ENCODE measurements at regions not wholly inside any gene's neighbourhood (a gene's known extent, or its start where the extent isn't known, plus 50 kb on each side); places are given as distances from the start of the nearest gene placed in this dataset.

- Histone ChIP-seq H3K4me1 (peaks cover 0 to 4% (median 0%) of the 10 kb centered on the region in 4 donors), H3K36me3 (no peaks in the 10 kb centered on the region), H3K27ac (no peak overlapping the region), H3K4me3 (no peak overlapping the region), H3K27me3 (no peaks in the 10 kb centered on the region), H3K9me3 (no peaks in the 10 kb centered on the region)
- no peak for DNase-seq (ENCODE audit: low spot score in 2 of 2)
- TF ChIP-seq POLR2A (IDR thresholded peaks at IDR 0.05) = no peak
- TF ChIP-seq EP300 (IDR thresholded peaks at IDR 0.05) = no peak
- no peak for TF ChIP-seq CTCF (IDR thresholded peaks at IDR 0.05)
- WGBS, 2 donors = 66 to 82% methylated on average over 2 of the region's 2 CpGs
Measured at GRCh38 chr7:84263106-84263505, 68.5 kb upstream of the SEMA3A start.

GRCh38 chr7:84261509-84261908 lies 66.9 kb upstream of the SEMA3A start:
- H3K36me3 ChIP-seq = no peaks in the 10 kb centered on the region
- no peaks in the 10 kb centered on the region for H3K27me3 ChIP-seq
- H3K4me3 ChIP-seq = no peak overlapping the region
- 92 to 98% methylated on average over 4 of the region's 4 CpGs for WGBS, 2 donors
- DNase-seq (ENCODE audit: low spot score in 2 of 2) = no peak
- TF ChIP-seq POLR2A (IDR thresholded peaks at IDR 0.05) (no peak), CTCF (IDR thresholded peaks at IDR 0.05) (no peak), EP300 (IDR thresholded peaks at IDR 0.05) (no peak)
- H3K4me1 ChIP-seq = peaks cover 0 to 4% (median 0%) of the 10 kb centered on the region in 4 donors
- no peak overlapping the region for H3K27ac ChIP-seq
- no peaks in the 10 kb centered on the region for H3K9me3 ChIP-seq

GRCh38 chr7:84258628-84259027 lies 64.0 kb upstream of the SEMA3A start:
- no peak for TF ChIP-seq POLR2A (IDR thresholded peaks at IDR 0.05)
- TF ChIP-seq EP300 (IDR thresholded peaks at IDR 0.05) = no peak
- TF ChIP-seq CTCF (IDR thresholded peaks at IDR 0.05) = no peak
- Histone ChIP-seq H3K4me1 (no peaks in the 10 kb centered on the region), H3K36me3 (no peaks in the 10 kb centered on the region), H3K27me3 (no peaks in the 10 kb centered on the region), H3K9me3 (no peaks in the 10 kb centered on the region), H3K4me3 (no peak overlapping the region), H3K27ac (no peak overlapping the region)
- no peak for DNase-seq (ENCODE audit: low spot score in 2 of 2)

- TF ChIP-seq POLR2A (IDR thresholded peaks at IDR 0.05) = no peak
- TF ChIP-seq CTCF (IDR thresholded peaks at IDR 0.05) = no peak
- no peak for TF ChIP-seq EP300 (IDR thresholded peaks at IDR 0.05)
- H3K4me1 ChIP-seq = no peaks in the 10 kb centered on the region
- 19 to 22% methylated on average over 2 of the region's 2 CpGs for WGBS, 2 donors
- H3K4me3 ChIP-seq = no peak overlapping the region
- H3K36me3 ChIP-seq = no peaks in the 10 kb centered on the region
- DNase-seq (ENCODE audit: low spot score in 2 of 2) = no peak
- no peak overlapping the region for H3K27ac ChIP-seq
- no peaks in the 10 kb centered on the region for H3K27me3 ChIP-seq
- no peaks in the 10 kb centered on the region for H3K9me3 ChIP-seq
Measured at GRCh38 chr7:84256571-84256971, 62.0 kb upstream of the SEMA3A start.

- TF ChIP-seq CTCF (IDR thresholded peaks at IDR 0.05) = no peak
- no peak for TF ChIP-seq EP300 (IDR thresholded peaks at IDR 0.05)
- no peak for TF ChIP-seq POLR2A (IDR thresholded peaks at IDR 0.05)
- H3K36me3 ChIP-seq = no peaks in the 10 kb centered on the region
- no peaks in the 10 kb centered on the region for H3K9me3 ChIP-seq
- H3K27ac ChIP-seq = no peak overlapping the region
- DNase-seq (ENCODE audit: low spot score in 2 of 2) = no peak
- no peaks in the 10 kb centered on the region for H3K27me3 ChIP-seq
- H3K4me3 ChIP-seq = no peak overlapping the region
- H3K4me1 ChIP-seq = peaks cover 0 to 6% (median 0%) of the 10 kb centered on the region in 4 donors
- 55 to 58% methylated on average over 3 of the region's 3 CpGs for WGBS, 2 donors
Measured at GRCh38 chr7:84251277-84251781, 56.7 kb upstream of the SEMA3A start.

Data from tibial nerve (tissue), 4 donors.